HL-60 (cell line): ENCODE measurements at regions not wholly inside any gene's neighbourhood (a gene's known extent, or its start where the extent isn't known, plus 50 kb on each side); places are given as distances from the start of the nearest gene placed in this dataset.

Experiments used
- CTCF ChIP-seq: IDR thresholded peaks from one replicate; pipeline ENCODE4 v1.5.1; 2011; ENCODE audit warnings: low read length, control low read depth, inconsistent platforms; ENCODE audit not compliant: insufficient read depth
- GABPA ChIP-seq: IDR thresholded peaks from 2 replicates; pipeline ENCODE4 v1.6.1; 2012; ENCODE audit warnings: low read depth
- POLR2AphosphoS5 ChIP-seq: IDR thresholded peaks from 2 replicates; pipeline ENCODE4 v1.6.1; 2012; ENCODE audit warnings: low read depth
- REST ChIP-seq: IDR thresholded peaks from 2 replicates; pipeline ENCODE4 v1.6.1; 2012; ENCODE audit warnings: low read depth; ENCODE audit not compliant: insufficient replicate concordance
- SPI1 ChIP-seq: IDR thresholded peaks from 2 replicates; pipeline ENCODE4 v1.6.1; 2012; ENCODE audit warnings: low read depth, mild to moderate bottlenecking, borderline replicate concordance

- TF ChIP-seq CTCF (no peak), REST (no peak), POLR2AphosphoS5 (no peak), GABPA (no peak), SPI1 (no peak)
These were observed 94.2 kb upstream of the RAB27B start for GRCh38 chr18:54734059-54734458.
